ENCODE measurements at regions not wholly inside any gene's neighbourhood (a gene's known extent, or its start where the extent isn't known, plus 50 kb on each side); places are given as distances from the start of the nearest gene placed in this dataset.

DNA sequence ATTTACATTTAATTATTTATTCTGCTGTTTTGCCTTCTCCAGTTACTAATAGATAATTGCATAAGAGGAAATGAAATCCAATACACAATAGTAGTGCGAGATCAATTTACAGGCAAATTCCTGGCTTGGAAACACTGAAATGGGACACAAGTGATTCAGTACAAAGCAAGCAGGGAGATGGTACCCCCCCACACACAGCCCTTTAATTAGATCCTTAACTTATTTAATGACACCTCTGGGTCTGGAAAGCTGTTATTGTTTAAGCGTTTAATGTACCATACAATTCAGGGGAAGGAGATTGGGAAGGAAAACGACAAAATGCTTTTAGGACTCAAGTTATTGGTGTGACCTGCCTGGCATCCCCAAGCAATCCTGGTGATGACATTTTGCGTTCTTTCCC lies 318.2 kb downstream of the NPIPA8 start:
- TF ChIP-seq PRRX2 (CRISPR knock-in tag; IDR thresholded peaks at IDR 0.05): no peak
- no peak for TF ChIP-seq ZNF219 (CRISPR knock-in tag; IDR thresholded peaks at IDR 0.05; ENCODE audit: borderline replicate concordance)
- TF ChIP-seq NR3C1 (CRISPR knock-in tag; conservative IDR thresholded peaks at IDR 0.05; ENCODE audit: low read depth): no peak
- TF ChIP-seq, protein P1, sequence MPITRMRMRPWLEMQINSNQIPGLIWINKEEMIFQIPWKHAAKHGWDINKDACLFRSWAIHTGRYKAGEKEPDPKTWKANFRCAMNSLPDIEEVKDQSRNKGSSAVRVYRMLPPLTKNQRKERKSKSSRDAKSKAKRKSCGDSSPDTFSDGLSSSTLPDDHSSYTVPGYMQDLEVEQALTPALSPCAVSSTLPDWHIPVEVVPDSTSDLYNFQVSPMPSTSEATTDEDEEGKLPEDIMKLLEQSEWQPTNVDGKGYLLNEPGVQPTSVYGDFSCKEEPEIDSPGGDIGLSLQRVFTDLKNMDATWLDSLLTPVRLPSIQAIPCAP (CRISPR knock-in tag; IDR thresholded peaks at IDR 0.05): no peak
- TF ChIP-seq, protein P2, sequence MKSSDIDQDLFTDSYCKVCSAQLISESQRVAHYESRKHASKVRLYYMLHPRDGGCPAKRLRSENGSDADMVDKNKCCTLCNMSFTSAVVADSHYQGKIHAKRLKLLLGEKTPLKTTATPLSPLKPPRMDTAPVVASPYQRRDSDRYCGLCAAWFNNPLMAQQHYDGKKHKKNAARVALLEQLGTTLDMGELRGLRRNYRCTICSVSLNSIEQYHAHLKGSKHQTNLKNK (CRISPR knock-in tag; IDR thresholded peaks at IDR 0.05): no peak
- TF ChIP-seq EMX1 (CRISPR knock-in tag; IDR thresholded peaks at IDR 0.05): no peak
- no peak for TF ChIP-seq ELF4 (CRISPR knock-in tag; IDR thresholded peaks at IDR 0.05; ENCODE audit: low read depth)
- TF ChIP-seq NFATC4 (CRISPR knock-in tag; IDR thresholded peaks at IDR 0.05): no peak
- no peak for TF ChIP-seq ZNF263 (CRISPR knock-in tag; IDR thresholded peaks at IDR 0.05; ENCODE audit: low read depth)
- TF ChIP-seq, protein P3, sequence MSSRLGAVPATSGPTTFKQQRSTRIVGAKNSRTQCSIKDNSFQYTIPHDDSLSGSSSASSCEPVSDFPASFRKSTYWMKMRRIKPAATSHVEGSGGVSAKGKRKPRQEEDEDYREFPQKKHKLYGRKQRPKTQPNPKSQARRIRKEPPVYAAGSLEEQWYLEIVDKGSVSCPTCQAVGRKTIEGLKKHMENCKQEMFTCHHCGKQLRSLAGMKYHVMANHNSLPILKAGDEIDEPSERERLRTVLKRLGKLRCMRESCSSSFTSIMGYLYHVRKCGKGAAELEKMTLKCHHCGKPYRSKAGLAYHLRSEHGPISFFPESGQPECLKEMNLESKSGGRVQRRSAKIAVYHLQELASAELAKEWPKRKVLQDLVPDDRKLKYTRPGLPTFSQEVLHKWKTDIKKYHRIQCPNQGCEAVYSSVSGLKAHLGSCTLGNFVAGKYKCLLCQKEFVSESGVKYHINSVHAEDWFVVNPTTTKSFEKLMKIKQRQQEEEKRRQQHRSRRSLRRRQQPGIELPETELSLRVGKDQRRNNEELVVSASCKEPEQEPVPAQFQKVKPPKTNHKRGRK (CRISPR knock-in tag; IDR thresholded peaks at IDR 0.05; ENCODE audit: borderline replicate concordance): no peak
- TF ChIP-seq, protein P4, sequence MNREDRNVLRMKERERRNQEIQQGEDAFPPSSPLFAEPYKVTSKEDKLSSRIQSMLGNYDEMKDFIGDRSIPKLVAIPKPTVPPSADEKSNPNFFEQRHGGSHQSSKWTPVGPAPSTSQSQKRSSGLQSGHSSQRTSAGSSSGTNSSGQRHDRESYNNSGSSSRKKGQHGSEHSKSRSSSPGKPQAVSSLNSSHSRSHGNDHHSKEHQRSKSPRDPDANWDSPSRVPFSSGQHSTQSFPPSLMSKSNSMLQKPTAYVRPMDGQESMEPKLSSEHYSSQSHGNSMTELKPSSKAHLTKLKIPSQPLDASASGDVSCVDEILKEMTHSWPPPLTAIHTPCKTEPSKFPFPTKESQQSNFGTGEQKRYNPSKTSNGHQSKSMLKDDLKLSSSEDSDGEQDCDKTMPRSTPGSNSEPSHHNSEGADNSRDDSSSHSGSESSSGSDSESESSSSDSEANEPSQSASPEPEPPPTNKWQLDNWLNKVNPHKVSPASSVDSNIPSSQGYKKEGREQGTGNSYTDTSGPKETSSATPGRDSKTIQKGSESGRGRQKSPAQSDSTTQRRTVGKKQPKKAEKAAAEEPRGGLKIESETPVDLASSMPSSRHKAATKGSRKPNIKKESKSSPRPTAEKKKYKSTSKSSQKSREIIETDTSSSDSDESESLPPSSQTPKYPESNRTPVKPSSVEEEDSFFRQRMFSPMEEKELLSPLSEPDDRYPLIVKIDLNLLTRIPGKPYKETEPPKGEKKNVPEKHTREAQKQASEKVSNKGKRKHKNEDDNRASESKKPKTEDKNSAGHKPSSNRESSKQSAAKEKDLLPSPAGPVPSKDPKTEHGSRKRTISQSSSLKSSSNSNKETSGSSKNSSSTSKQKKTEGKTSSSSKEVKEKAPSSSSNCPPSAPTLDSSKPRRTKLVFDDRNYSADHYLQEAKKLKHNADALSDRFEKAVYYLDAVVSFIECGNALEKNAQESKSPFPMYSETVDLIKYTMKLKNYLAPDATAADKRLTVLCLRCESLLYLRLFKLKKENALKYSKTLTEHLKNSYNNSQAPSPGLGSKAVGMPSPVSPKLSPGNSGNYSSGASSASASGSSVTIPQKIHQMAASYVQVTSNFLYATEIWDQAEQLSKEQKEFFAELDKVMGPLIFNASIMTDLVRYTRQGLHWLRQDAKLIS (CRISPR knock-in tag; IDR thresholded peaks at IDR 0.05; ENCODE audit: borderline replicate concordance): no peak
- no peak for TF ChIP-seq SMAD3 (CRISPR knock-in tag; IDR thresholded peaks at IDR 0.05; ENCODE audit: borderline replicate concordance)
- TF ChIP-seq, protein P5, sequence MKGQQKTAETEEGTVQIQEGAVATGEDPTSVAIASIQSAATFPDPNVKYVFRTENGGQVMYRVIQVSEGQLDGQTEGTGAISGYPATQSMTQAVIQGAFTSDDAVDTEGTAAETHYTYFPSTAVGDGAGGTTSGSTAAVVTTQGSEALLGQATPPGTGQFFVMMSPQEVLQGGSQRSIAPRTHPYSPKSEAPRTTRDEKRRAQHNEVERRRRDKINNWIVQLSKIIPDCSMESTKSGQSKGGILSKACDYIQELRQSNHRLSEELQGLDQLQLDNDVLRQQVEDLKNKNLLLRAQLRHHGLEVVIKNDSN (CRISPR knock-in tag; IDR thresholded peaks at IDR 0.05): no peak
- no peak for TF ChIP-seq NR1H2 (CRISPR knock-in tag; IDR thresholded peaks at IDR 0.05)
- TF ChIP-seq TEAD4 (CRISPR knock-in tag; IDR thresholded peaks at IDR 0.05): no peak
- TF ChIP-seq, protein P6, sequence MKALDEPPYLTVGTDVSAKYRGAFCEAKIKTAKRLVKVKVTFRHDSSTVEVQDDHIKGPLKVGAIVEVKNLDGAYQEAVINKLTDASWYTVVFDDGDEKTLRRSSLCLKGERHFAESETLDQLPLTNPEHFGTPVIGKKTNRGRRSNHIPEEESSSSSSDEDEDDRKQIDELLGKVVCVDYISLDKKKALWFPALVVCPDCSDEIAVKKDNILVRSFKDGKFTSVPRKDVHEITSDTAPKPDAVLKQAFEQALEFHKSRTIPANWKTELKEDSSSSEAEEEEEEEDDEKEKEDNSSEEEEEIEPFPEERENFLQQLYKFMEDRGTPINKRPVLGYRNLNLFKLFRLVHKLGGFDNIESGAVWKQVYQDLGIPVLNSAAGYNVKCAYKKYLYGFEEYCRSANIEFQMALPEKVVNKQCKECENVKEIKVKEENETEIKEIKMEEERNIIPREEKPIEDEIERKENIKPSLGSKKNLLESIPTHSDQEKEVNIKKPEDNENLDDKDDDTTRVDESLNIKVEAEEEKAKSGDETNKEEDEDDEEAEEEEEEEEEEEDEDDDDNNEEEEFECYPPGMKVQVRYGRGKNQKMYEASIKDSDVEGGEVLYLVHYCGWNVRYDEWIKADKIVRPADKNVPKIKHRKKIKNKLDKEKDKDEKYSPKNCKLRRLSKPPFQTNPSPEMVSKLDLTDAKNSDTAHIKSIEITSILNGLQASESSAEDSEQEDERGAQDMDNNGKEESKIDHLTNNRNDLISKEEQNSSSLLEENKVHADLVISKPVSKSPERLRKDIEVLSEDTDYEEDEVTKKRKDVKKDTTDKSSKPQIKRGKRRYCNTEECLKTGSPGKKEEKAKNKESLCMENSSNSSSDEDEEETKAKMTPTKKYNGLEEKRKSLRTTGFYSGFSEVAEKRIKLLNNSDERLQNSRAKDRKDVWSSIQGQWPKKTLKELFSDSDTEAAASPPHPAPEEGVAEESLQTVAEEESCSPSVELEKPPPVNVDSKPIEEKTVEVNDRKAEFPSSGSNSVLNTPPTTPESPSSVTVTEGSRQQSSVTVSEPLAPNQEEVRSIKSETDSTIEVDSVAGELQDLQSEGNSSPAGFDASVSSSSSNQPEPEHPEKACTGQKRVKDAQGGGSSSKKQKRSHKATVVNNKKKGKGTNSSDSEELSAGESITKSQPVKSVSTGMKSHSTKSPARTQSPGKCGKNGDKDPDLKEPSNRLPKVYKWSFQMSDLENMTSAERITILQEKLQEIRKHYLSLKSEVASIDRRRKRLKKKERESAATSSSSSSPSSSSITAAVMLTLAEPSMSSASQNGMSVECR (CRISPR knock-in tag; IDR thresholded peaks at IDR 0.05; ENCODE audit: borderline replicate concordance): no peak
- TF ChIP-seq, protein P7, sequence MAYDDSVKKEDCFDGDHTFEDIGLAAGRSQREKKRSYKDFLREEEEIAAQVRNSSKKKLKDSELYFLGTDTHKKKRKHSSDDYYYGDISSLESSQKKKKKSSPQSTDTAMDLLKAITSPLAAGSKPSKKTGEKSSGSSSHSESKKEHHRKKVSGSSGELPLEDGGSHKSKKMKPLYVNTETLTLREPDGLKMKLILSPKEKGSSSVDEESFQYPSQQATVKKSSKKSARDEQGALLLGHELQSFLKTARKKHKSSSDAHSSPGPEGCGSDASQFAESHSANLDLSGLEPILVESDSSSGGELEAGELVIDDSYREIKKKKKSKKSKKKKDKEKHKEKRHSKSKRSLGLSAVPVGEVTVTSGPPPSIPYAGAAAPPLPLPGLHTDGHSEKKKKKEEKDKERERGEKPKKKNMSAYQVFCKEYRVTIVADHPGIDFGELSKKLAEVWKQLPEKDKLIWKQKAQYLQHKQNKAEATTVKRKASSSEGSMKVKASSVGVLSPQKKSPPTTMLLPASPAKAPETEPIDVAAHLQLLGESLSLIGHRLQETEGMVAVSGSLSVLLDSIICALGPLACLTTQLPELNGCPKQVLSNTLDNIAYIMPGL (CRISPR knock-in tag; IDR thresholded peaks at IDR 0.05): no peak
- TF ChIP-seq, protein P8, sequence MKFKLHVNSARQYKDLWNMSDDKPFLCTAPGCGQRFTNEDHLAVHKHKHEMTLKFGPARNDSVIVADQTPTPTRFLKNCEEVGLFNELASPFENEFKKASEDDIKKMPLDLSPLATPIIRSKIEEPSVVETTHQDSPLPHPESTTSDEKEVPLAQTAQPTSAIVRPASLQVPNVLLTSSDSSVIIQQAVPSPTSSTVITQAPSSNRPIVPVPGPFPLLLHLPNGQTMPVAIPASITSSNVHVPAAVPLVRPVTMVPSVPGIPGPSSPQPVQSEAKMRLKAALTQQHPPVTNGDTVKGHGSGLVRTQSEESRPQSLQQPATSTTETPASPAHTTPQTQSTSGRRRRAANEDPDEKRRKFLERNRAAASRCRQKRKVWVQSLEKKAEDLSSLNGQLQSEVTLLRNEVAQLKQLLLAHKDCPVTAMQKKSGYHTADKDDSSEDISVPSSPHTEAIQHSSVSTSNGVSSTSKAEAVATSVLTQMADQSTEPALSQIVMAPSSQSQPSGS (CRISPR knock-in tag; IDR thresholded peaks at IDR 0.05; ENCODE audit: borderline replicate concordance, low read depth): no peak
- TF ChIP-seq SMAD4 (CRISPR knock-in tag; IDR thresholded peaks at IDR 0.05): no peak
- TF ChIP-seq SOX15 (CRISPR knock-in tag; IDR thresholded peaks at IDR 0.05): no peak
- CTCF ChIA-PET: no interaction called here
- Mint-ChIP-seq H3K4me1 (peaks cover 14% of the 10 kb centered on the region), H3K9me3 (peaks cover 8% of the 10 kb centered on the region), H3K27ac (no peak overlapping the region), H3K27me3 (ENCODE audit: low read depth) (no peaks in the 10 kb centered on the region), H3K36me3 (no peaks in the 10 kb centered on the region), H3K4me3 (no peak overlapping the region)
- no peak for ATAC-seq
- no peak for DNase-seq (ENCODE audit: low spot score)
- POLR2A ChIA-PET: no interaction called here

Measured in WTC11 (cell line).